K562 (cell line): ENCODE measurements at regions not wholly inside any gene's neighbourhood (a gene's known extent, or its start where the extent isn't known, plus 50 kb on each side); places are given as distances from the start of the nearest gene placed in this dataset.

Experiments
- ATAC-seq: fragments of 200-7000 bp; cut with Tn5 transposase; 3 replicates; pipeline ENCODE4 v1.9.1; 2020; ENCODE audit warnings: moderate library complexity
- BruUV-seq: library from RNA; stranded (reverse); fragments of 400-500 nt; replicated peaks from 2 replicates; lab custom pipeline; 2021; lab: Mats Ljungman, UMichigan
- CTCF ChIA-PET: fragments of 300-600 bp; formaldehyde crosslinking; extraction: SDS; loops from one replicate; lab custom pipeline; 2021; ENCODE audit warnings: low intra/inter-chr PET ratio; lab: Yijun Ruan, JAX
- POLR2A ChIA-PET: fragments of 300-600, 350-650 bp; sonication (Branson Sonifier 250); formaldehyde crosslinking; extraction: SDS; loops from one replicate; lab custom pipeline; 2021; ENCODE audit warnings: antibody characterized with exemption, inconsistent platforms; lab: Yijun Ruan, JAX
- DNase-seq, 4 experiments: peaks; one replicate each; pipeline versions ENCODE4 v3.0.0 to v3.0.0-alpha.2; 2011 to 2018; ENCODE audit warnings: low spot score in 3 of 4, mixed read lengths in 3 of 4; ENCODE audit errors: extremely low read depth in 1 of 4
- FAIRE-seq: peaks from 2 replicates; lab custom pipeline; 2011; peaks lifted over from hg19 to GRCh38; lab: Jason Lieb, UNC
- H2AFZ ChIP-seq: 2 replicates; pipeline ENCODE4 v1.6.0; 2011; ENCODE audit warnings: low read depth, low read length, control low read depth, inconsistent platforms
- H3K27ac ChIP-seq: fragments of 200-600 bp; 3 replicates; pipeline ENCODE4 v1.8.0; 2011; ENCODE audit warnings: low read depth, mild to moderate bottlenecking, control low read depth, inconsistent platforms, low read length, moderate library complexity, mixed read lengths; ENCODE audit errors: extremely low read depth
- H3K27me3 ChIP-seq, 2 experiments: fragments of 300-600 bp in 1 of 2; 2 replicates in 1 of 2; 3 replicates in 1 of 2; pipeline versions ENCODE4 v1.6.0 to v1.8.0; 2011; ENCODE audit warnings: inconsistent platforms in 2 of 2, low read length in 2 of 2, mild to moderate bottlenecking in 1 of 2, mixed read lengths in 1 of 2, moderate library complexity in 1 of 2; ENCODE audit not compliant: control insufficient read depth in 2 of 2, insufficient read depth in 2 of 2
- H3K36me3 ChIP-seq: fragments of 300-600 bp; 3 replicates; pipeline ENCODE4 v1.8.0; 2011; ENCODE audit warnings: mild to moderate bottlenecking, low read length, inconsistent platforms; ENCODE audit not compliant: control insufficient read depth, insufficient read depth
- H3K4me1 ChIP-seq, 2 experiments: fragments of 200-600 bp in 1 of 2; replicated peaks in 1 of 2; 2 replicates in 1 of 2; 3 replicates in 1 of 2; pipeline versions ENCODE4 v1.5.1 to v1.8.0; 2011; ENCODE audit warnings: inconsistent platforms in 2 of 2, low read length in 2 of 2, mild to moderate bottlenecking in 1 of 2, mixed read lengths in 1 of 2, moderate library complexity in 1 of 2; ENCODE audit not compliant: control insufficient read depth in 2 of 2, insufficient read depth in 2 of 2
- H3K4me2 ChIP-seq: 2 replicates; pipeline ENCODE4 v1.6.1; 2011; ENCODE audit warnings: low read length, control low read depth, inconsistent platforms, mixed read lengths; ENCODE audit not compliant: insufficient read depth
- H3K4me3 ChIP-seq: fragments of 200-600 bp; sonication (generic), shearing (Covaris generic); 2 replicates; pipeline ENCODE4 v1.5.1; 2016; ENCODE audit warnings: control low read depth, inconsistent platforms
- H3K79me2 ChIP-seq: fragments of 200-600 bp; 3 replicates; pipeline ENCODE4 v1.8.0; 2011; ENCODE audit warnings: low read length, inconsistent platforms; ENCODE audit not compliant: control insufficient read depth, insufficient read depth
- H3K9ac ChIP-seq, 2 experiments: 2 replicates each; pipeline versions ENCODE4 v1.6.0 to v1.6.1; 2011; ENCODE audit warnings: low read depth in 2 of 2, low read length in 2 of 2, control low read depth in 1 of 2, inconsistent platforms in 1 of 2, mild to moderate bottlenecking in 1 of 2, mixed read lengths in 1 of 2; ENCODE audit not compliant: insufficient read depth in 1 of 2
- H3K9me1 ChIP-seq: one replicate; pipeline ENCODE4 v1.6.0; 2011; ENCODE audit warnings: inconsistent platforms, mild to moderate bottlenecking, low read length, moderate library complexity; ENCODE audit not compliant: control insufficient read depth, insufficient read depth
- H3K9me3 ChIP-seq: replicated peaks from 2 replicates; pipeline ENCODE4 v1.5.1; 2011; ENCODE audit warnings: low read depth, low read length, inconsistent platforms; ENCODE audit not compliant: control insufficient read depth, insufficient read depth
- H4K20me1 ChIP-seq: replicated peaks from 2 replicates; pipeline ENCODE4 v1.6.1; 2011; ENCODE audit warnings: low read length, inconsistent platforms, mixed read lengths; ENCODE audit not compliant: control insufficient read depth, insufficient read depth
- ARID1B ChIP-seq: fragments of 450-650 bp; IDR thresholded peaks from 2 replicates; pipeline ENCODE4 v1.6.1; 2016; ENCODE audit warnings: antibody characterized with exemption, mild to moderate bottlenecking, inconsistent platforms
- FOSL1 ChIP-seq: fragments of 200-800 bp; sonication (Bioruptor generic); conservative IDR thresholded peaks from 2 replicates; pipeline ENCODE4 v1.6.1; 2016; ENCODE audit warnings: missing genetic modification characterization, missing compliant biosample characterization
- FOXJ3 ChIP-seq: sonication (generic); formaldehyde crosslinking; IDR thresholded peaks from 2 replicates; pipeline ENCODE4 v1.4.0; 2020; ENCODE audit warnings: mild to moderate bottlenecking, missing genetic modification reagents
- GATA2 ChIP-seq: sonication (generic); formaldehyde crosslinking; IDR thresholded peaks from 2 replicates; pipeline ENCODE4 v1.4.0; 2020; ENCODE audit warnings: mild to moderate bottlenecking, missing genetic modification reagents
- GTF2F1 ChIP-seq: IDR thresholded peaks from 2 replicates; pipeline ENCODE4 v1.6.1; 2011; ENCODE audit warnings: low read depth, low read length, improper control_type of control experiment
- IRF2 ChIP-seq: sonication (generic); formaldehyde crosslinking; IDR thresholded peaks from 2 replicates; pipeline ENCODE4 v1.8.1; 2022; ENCODE audit warnings: mild to moderate bottlenecking, missing genetic modification reagents
- MTA1 ChIP-seq: fragments of 450-650 bp; IDR thresholded peaks from 2 replicates; pipeline ENCODE4 v1.6.1; 2017; ENCODE audit warnings: borderline replicate concordance
- PRMT5 ChIP-seq: sonication (generic); formaldehyde crosslinking; IDR thresholded peaks from 2 replicates; pipeline ENCODE4 v1.5.0; 2020; ENCODE audit warnings: missing genetic modification reagents
- RBM34 ChIP-seq: fragments of 200-400 bp; formaldehyde crosslinking; IDR thresholded peaks from 2 replicates; pipeline ENCODE4 v1.6.1; 2018; ENCODE audit warnings: low read length, borderline replicate concordance; ENCODE audit not compliant: insufficient read depth
- RNF2 ChIP-seq: sonication (generic); IDR thresholded peaks from 2 replicates; pipeline ENCODE4 v1.6.1; 2016
- SAFB2 ChIP-seq: fragments of 200-400 bp; formaldehyde crosslinking; IDR thresholded peaks from 2 replicates; pipeline ENCODE4 v1.6.1; 2018; ENCODE audit warnings: borderline replicate concordance, low read length, low read depth, moderate library complexity; ENCODE audit not compliant: severe bottlenecking
- ZBTB7A ChIP-seq: IDR thresholded peaks from 2 replicates; pipeline ENCODE4 v1.6.1; 2011; ENCODE audit warnings: low read depth, mild to moderate bottlenecking, low read length, moderate library complexity, borderline replicate concordance; ENCODE audit not compliant: control insufficient read depth
- WGBS: fragments of 100-300 bp; shearing (Covaris generic); methylation state at CpG from one replicate; pipeline ENCODE4 v1.1.6; 2016; ENCODE audit warnings: low coverage, mixed read lengths; ENCODE audit not compliant: insufficient coverage; ENCODE audit errors: missing lambda C conversion rate; 5-methylcytosine and 5-hydroxymethylcytosine counted together
- in situ Hi-C: fragments of 300-500 bp; cut with MboI; formaldehyde crosslinking; loops from 4 replicates; pipeline ENCODE4 v1.15.0; 2018; ENCODE audit warnings: inconsistent platforms, mixed read lengths
- intact Hi-C: fragments of 100-400 bp; cut with micrococcal nuclease; formaldehyde crosslinking; loops from 2 replicates; pipeline ENCODE4 v1.14.2; 2022
- TF ChIP-seq, protein P1 (sequence below): fragments of 450-650 bp; IDR thresholded peaks from 2 replicates; pipeline ENCODE4 v1.6.1; 2014; ENCODE audit warnings: low read depth, mild to moderate bottlenecking, moderate library complexity, borderline replicate concordance
- TF ChIP-seq, protein P2 (sequence below): IDR thresholded peaks from 2 replicates; pipeline ENCODE4 v1.6.1; 2014; ENCODE audit warnings: antibody characterized with exemption
- TF ChIP-seq, protein P3 (sequence below): fragments of 250-450 bp; sonication (Bioruptor Pico); IDR thresholded peaks from 2 replicates; pipeline ENCODE4 v1.4.0; 2020; ENCODE audit warnings: borderline replicate concordance

DNA sequence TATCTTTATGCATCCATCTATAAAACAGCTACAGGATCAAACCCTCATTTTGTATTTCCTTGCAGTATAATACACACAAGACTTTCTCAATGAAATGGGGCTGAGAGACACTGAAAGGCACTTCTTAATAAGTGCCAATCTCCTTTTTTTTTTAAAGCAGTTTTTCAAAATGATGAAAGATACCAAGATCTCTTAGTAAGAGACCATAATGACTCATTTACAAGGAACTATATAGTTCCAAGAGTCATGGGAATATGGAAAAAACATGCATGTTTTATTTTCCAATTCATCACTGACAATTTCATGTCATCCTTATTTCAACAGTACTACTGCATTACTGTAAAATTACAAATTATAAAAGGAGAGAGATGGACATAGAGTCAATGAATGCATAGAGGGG lies 973.7 kb downstream of the GATA3 start:
- FAIRE-seq (no peak), ATAC-seq (no peak)
- H3K4me2 ChIP-seq = no peak overlapping the region
- TF ChIP-seq RBM34 = no peak
- TF ChIP-seq IRF2 (CRISPR knock-in tag) = no peak
- no peak for TF ChIP-seq GATA2
- no peak for TF ChIP-seq PRMT5
- no peak for TF ChIP-seq ARID1B
- TF ChIP-seq FOXJ3 (CRISPR knock-in tag) = no peak
- no peak for TF ChIP-seq ZBTB7A
- TF ChIP-seq GTF2F1 = no peak
- TF ChIP-seq MTA1 = no peak
- TF ChIP-seq, all 486 proteins: peak for 0
- H3K4me1 ChIP-seq = no peaks in the 10 kb centered on the region
- H3K9me1 ChIP-seq = no peaks in the 10 kb centered on the region
- in situ Hi-C loops (no loop called here), intact Hi-C loops (no loop called here)
- CTCF ChIA-PET = no interaction called here
- no peak overlapping the region for H3K9ac ChIP-seq
- H3K9me3 ChIP-seq = no peaks in the 10 kb centered on the region; the same call in 1 of the 2 replicates
- POLR2A ChIA-PET = no interaction called here
- no peak overlapping the region for H2AFZ ChIP-seq
- H3K4me3 ChIP-seq = no peak overlapping the region
- H4K20me1 ChIP-seq = no peaks in the 10 kb centered on the region
- H3K79me2 ChIP-seq = no peaks in the 10 kb centered on the region
- DNase-seq = no peak
- H3K36me3 ChIP-seq = no peaks in the 10 kb centered on the region
- BruUV-seq = no TSS peak
- no peaks in the 10 kb centered on the region for H3K27me3 ChIP-seq
- H3K27ac ChIP-seq = no peak overlapping the region

DNA sequence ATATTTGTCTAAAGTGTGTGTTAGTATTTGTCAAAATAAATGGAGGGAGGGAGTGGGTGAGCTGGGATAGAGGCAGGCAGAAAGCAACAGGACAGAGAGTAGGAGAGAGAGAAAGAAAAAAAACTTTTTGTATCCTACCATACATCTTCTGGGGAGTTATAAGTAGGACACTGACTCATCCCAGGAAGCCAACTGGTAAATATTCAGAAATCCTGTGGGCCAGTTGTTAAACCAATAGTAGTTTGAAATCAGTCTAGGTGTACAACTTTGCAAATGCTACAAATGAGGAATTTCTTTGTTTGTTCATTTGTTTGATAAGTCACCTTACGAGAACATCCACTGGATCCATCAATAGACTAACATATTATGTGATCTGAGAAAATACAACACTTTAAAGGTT lies 980.9 kb downstream of the GATA3 start:
- FAIRE-seq (no peak), DNase-seq (no peak)
- in situ Hi-C loops = no loop called here
- TF ChIP-seq, protein P1, sequence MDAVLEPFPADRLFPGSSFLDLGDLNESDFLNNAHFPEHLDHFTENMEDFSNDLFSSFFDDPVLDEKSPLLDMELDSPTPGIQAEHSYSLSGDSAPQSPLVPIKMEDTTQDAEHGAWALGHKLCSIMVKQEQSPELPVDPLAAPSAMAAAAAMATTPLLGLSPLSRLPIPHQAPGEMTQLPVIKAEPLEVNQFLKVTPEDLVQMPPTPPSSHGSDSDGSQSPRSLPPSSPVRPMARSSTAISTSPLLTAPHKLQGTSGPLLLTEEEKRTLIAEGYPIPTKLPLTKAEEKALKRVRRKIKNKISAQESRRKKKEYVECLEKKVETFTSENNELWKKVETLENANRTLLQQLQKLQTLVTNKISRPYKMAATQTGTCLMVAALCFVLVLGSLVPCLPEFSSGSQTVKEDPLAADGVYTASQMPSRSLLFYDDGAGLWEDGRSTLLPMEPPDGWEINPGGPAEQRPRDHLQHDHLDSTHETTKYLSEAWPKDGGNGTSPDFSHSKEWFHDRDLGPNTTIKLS = no peak
- TF ChIP-seq SAFB2 = no peak
- TF ChIP-seq, protein P2, sequence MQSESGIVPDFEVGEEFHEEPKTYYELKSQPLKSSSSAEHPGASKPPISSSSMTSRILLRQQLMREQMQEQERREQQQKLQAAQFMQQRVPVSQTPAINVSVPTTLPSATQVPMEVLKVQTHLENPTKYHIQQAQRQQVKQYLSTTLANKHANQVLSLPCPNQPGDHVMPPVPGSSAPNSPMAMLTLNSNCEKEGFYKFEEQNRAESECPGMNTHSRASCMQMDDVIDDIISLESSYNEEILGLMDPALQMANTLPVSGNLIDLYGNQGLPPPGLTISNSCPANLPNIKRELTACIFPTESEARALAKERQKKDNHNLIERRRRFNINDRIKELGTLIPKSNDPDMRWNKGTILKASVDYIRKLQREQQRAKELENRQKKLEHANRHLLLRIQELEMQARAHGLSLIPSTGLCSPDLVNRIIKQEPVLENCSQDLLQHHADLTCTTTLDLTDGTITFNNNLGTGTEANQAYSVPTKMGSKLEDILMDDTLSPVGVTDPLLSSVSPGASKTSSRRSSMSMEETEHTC = no peak
- TF ChIP-seq, protein P3, sequence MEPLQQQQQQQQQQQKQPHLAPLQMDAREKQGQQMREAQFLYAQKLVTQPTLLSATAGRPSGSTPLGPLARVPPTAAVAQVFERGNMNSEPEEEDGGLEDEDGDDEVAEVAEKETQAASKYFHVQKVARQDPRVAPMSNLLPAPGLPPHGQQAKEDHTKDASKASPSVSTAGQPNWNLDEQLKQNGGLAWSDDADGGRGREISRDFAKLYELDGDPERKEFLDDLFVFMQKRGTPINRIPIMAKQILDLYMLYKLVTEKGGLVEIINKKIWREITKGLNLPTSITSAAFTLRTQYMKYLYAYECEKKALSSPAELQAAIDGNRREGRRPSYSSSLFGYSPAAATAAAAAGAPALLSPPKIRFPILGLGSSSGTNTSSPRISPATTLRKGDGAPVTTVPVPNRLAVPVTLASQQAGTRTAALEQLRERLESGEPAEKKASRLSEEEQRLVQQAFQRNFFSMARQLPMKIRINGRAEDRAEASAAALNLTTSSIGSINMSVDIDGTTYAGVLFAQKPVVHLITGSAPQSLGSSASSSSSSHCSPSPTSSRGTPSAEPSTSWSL (CRISPR knock-in tag) = no peak
- no peak for TF ChIP-seq RNF2
- no peak for TF ChIP-seq FOSL1

More for the DNA sequence above, 980.9 kb downstream of the GATA3 start:
- ATAC-seq = no peak
- Histone ChIP-seq H3K9ac (no peak overlapping the region), H3K9me3 (no peaks in the 10 kb centered on the region), H3K4me3 (no peak overlapping the region), H3K9me1 (no peaks in the 10 kb centered on the region), H4K20me1 (no peaks in the 10 kb centered on the region), H3K27me3 (no peaks in the 10 kb centered on the region), H3K4me2 (no peak overlapping the region), H2AFZ (no peak overlapping the region), H3K27ac (no peak overlapping the region), H3K4me1 (no peaks in the 10 kb centered on the region), H3K36me3 (no peaks in the 10 kb centered on the region), H3K79me2 (no peaks in the 10 kb centered on the region)
- ChIA-PET CTCF (no interaction called here), POLR2A (no interaction called here)
- intact Hi-C loops = no loop called here
- WGBS = 0% methylated on average over 1 of the region's 1 CpG
- no TSS peak for BruUV-seq
